RWPE2 (cell line): ENCODE measurements at regions not wholly inside any gene's neighbourhood (a gene's known extent, or its start where the extent isn't known, plus 50 kb on each side); places are given as distances from the start of the nearest gene placed in this dataset.

Source experiments
- ATAC-seq: fragments of 200-7000 bp; cut with Tn5 transposase; 3 replicates; pipeline ENCODE4 v1.9.1; 2021; ENCODE audit warnings: low read depth
- DNase-seq: peaks from one replicate; pipeline ENCODE4 v3.0.0-alpha.2; 2020; ENCODE audit warnings: low spot score
- H3K27ac ChIP-seq: fragments of 450-650 bp; 2 replicates; pipeline ENCODE4 v1.5.1; 2017; ENCODE audit warnings: mild to moderate bottlenecking; ENCODE audit not compliant: poor library complexity, severe bottlenecking
- H3K27me3 ChIP-seq: fragments of 250-450 bp; sonication (Bioruptor Pico); 2 replicates; pipeline ENCODE4 v1.5.1; 2021; ENCODE audit warnings: mild to moderate bottlenecking, moderate library complexity; ENCODE audit not compliant: insufficient read depth, poor library complexity, severe bottlenecking
- H3K36me3 ChIP-seq: fragments of 250-450 bp; sonication (Bioruptor Pico); 2 replicates; pipeline ENCODE4 v1.5.1; 2020; ENCODE audit warnings: low read depth, mild to moderate bottlenecking, moderate library complexity
- H3K4me1 ChIP-seq: fragments of 250-450 bp; sonication (Bioruptor Pico); 2 replicates; pipeline ENCODE4 v1.5.1; 2021; ENCODE audit warnings: mild to moderate bottlenecking, moderate library complexity; ENCODE audit not compliant: insufficient read depth, poor library complexity, severe bottlenecking
- H3K4me3 ChIP-seq: fragments of 250-450 bp; sonication (Bioruptor Pico); 2 replicates; pipeline ENCODE4 v1.5.1; 2021; ENCODE audit warnings: mild to moderate bottlenecking, moderate library complexity; ENCODE audit not compliant: severe bottlenecking
- H3K9me3 ChIP-seq: fragments of 250-450 bp; sonication (Bioruptor Pico); 2 replicates; pipeline ENCODE4 v1.5.1; 2021; ENCODE audit warnings: mild to moderate bottlenecking, moderate library complexity; ENCODE audit not compliant: severe bottlenecking
- CTCF ChIP-seq: fragments of 450-650 bp; IDR thresholded peaks from one replicate; pipeline ENCODE4 v1.5.1; 2017; ENCODE audit warnings: mild to moderate bottlenecking, moderate library complexity; ENCODE audit not compliant: poor library complexity, severe bottlenecking

GRCh38 chr2:20512061-20512605 lies 65.3 kb downstream of the RHOB start:
- ATAC-seq (no peak), DNase-seq (peak; percentile 40)
- TF ChIP-seq CTCF: no peak
- Histone ChIP-seq H3K36me3 (no peaks in the 10 kb centered on the region), H3K27me3 (no peaks in the 10 kb centered on the region), H3K9me3 (no peaks in the 10 kb centered on the region), H3K4me3 (no peak overlapping the region), H3K27ac (no peak overlapping the region), H3K4me1 (peaks cover 26% of the 10 kb centered on the region)

- ATAC-seq: no peak
- DNase-seq: peak; percentile 21
These were observed 67.1 kb downstream of the RHOB start for GRCh38 chr2:20513946-20514345.

GRCh38 chr2:20514596-20515269 lies 67.9 kb downstream of the RHOB start:
- H3K27me3 ChIP-seq: no peaks in the 10 kb centered on the region
- no peak for TF ChIP-seq CTCF
- H3K4me1 ChIP-seq: peaks cover 24% of the 10 kb centered on the region
- H3K27ac ChIP-seq: peak overlapping the region; percentile 70
- H3K9me3 ChIP-seq: no peaks in the 10 kb centered on the region
- DNase-seq: peak; percentile 92
- H3K4me3 ChIP-seq: no peak overlapping the region
- ATAC-seq: peak; percentile 97
- no peaks in the 10 kb centered on the region for H3K36me3 ChIP-seq

More at GRCh38 chr2:20513946-20514345, 67.1 kb downstream of the RHOB start:
- no peaks in the 10 kb centered on the region for H3K36me3 ChIP-seq
- no peaks in the 10 kb centered on the region for H3K9me3 ChIP-seq
- peak overlapping the region; percentile 70 for H3K27ac ChIP-seq
- TF ChIP-seq CTCF: no peak
- H3K4me1 ChIP-seq: peaks cover 26% of the 10 kb centered on the region
- no peaks in the 10 kb centered on the region for H3K27me3 ChIP-seq
- H3K4me3 ChIP-seq: no peak overlapping the region

GRCh38 chr2:20515290-20516220 lies 68.7 kb downstream of the RHOB start:
- Histone ChIP-seq H3K4me3 (no peak overlapping the region), H3K4me1 (peaks cover 16% of the 10 kb centered on the region), H3K27me3 (no peaks in the 10 kb centered on the region), H3K36me3 (no peaks in the 10 kb centered on the region), H3K9me3 (no peaks in the 10 kb centered on the region), H3K27ac (peak overlapping the region; percentile 70)
- TF ChIP-seq CTCF: no peak
- DNase-seq: peak; percentile 31
- ATAC-seq: peak; percentile 2; the same call in 2 of the 3 replicates
